CD4-positive, alpha-beta T cell (primary cell): ENCODE measurements at regions not wholly inside any gene's neighbourhood (a gene's known extent, or its start where the extent isn't known, plus 50 kb on each side); places are given as distances from the start of the nearest gene placed in this dataset.
"Not testable (repeated sequence)": the region's sequence is repeated elsewhere in the genome, so short reads cannot be mapped to it uniquely, and the experiment has no call there.

Source experiments
- ATAC-seq: fragments of 200-7000 bp; cut with Tn5 transposase; one replicate; pipeline ENCODE4 v1.10.0; 2022; ENCODE audit warnings: mild to moderate bottlenecking; ENCODE audit not compliant: poor library complexity
- CTCF ChIA-PET: fragments of 350-600 bp; sonication (Branson Sonifier 250); formaldehyde crosslinking; loops from one replicate; lab custom pipeline; 2021; ENCODE audit warnings: antibody characterized with exemption, inconsistent platforms; lab: Charles Lee
- POLR2A ChIA-PET: fragments of 350-600 bp; sonication (Branson Sonifier 250); formaldehyde crosslinking; loops from one replicate; lab custom pipeline; 2021; ENCODE audit warnings: antibody characterized with exemption, inconsistent platforms; lab: Charles Lee
- DNase-seq, 14 experiments: peaks; one replicate each; pipeline ENCODE4 v3.0.0-alpha.2; 2013 to 2020; ENCODE audit warnings: mixed read lengths in 2 of 14
- H3K27ac ChIP-seq, 2 donors: one replicate each; pipeline versions ENCODE4 v1.5.1 to v1.7.0; 2013; ENCODE audit warnings: low read length in 2 of 2, low read depth in 1 of 2, mild to moderate bottlenecking in 1 of 2
- H3K27me3 ChIP-seq, 2 experiments: 1 replicate in 1 of 2; 2 replicates in 1 of 2; pipeline versions ENCODE4 v1.6.1 to v1.7.0; 2013; ENCODE audit warnings: low read length in 2 of 2, control low read depth in 1 of 2, mild to moderate bottlenecking in 1 of 2, moderate library complexity in 1 of 2; ENCODE audit not compliant: insufficient read depth in 2 of 2, control insufficient read depth in 1 of 2
- H3K36me3 ChIP-seq: one replicate; pipeline ENCODE4 v1.6.1; 2013; ENCODE audit warnings: low read length, control low read depth; ENCODE audit not compliant: insufficient read depth
- H3K4me1 ChIP-seq: one replicate; pipeline ENCODE4 v1.6.1; 2013; ENCODE audit warnings: low read length, control low read depth; ENCODE audit not compliant: insufficient read depth
- H3K4me3 ChIP-seq: one replicate; pipeline ENCODE4 v1.5.1; 2013; ENCODE audit warnings: mild to moderate bottlenecking, low read length, moderate library complexity
- H3K9me3 ChIP-seq, 2 experiments: 1 replicate in 1 of 2; 2 replicates in 1 of 2; pipeline versions ENCODE4 v1.6.1 to v1.7.0; 2013; ENCODE audit warnings: low read length in 2 of 2, mild to moderate bottlenecking in 2 of 2, control low read depth in 1 of 2, moderate library complexity in 1 of 2; ENCODE audit not compliant: control insufficient read depth in 1 of 2, insufficient read depth in 1 of 2
- H3K27ac Mint-ChIP-seq: one replicate; pipeline ENCODE4 v1.8.0; 2020; ENCODE audit warnings: mixed read lengths
- H3K27me3 Mint-ChIP-seq: one replicate; pipeline ENCODE4 v1.8.0; 2021; ENCODE audit warnings: mixed read lengths
- H3K36me3 Mint-ChIP-seq: one replicate; pipeline ENCODE4 v1.8.0; 2021; ENCODE audit warnings: low read depth, mixed read lengths
- H3K4me1 Mint-ChIP-seq: one replicate; pipeline ENCODE4 v1.8.0; 2021; ENCODE audit warnings: low read depth, mixed read lengths
- H3K4me3 Mint-ChIP-seq: one replicate; pipeline ENCODE4 v1.8.0; 2020; ENCODE audit warnings: mild to moderate bottlenecking, mixed read lengths
- H3K9me3 Mint-ChIP-seq: one replicate; pipeline ENCODE4 v1.8.0; 2020; ENCODE audit warnings: mixed read lengths
- intact Hi-C, 2 experiments: fragments of 100-400 bp; cut with DNase I in 1 of 2; cut with micrococcal nuclease in 1 of 2; formaldehyde crosslinking; loops; one replicate each; pipeline versions ENCODE4 v1.15.1 to v1.9.0; 2023 to 2025; cut with DNase I, micrococcal nuclease

DNA sequence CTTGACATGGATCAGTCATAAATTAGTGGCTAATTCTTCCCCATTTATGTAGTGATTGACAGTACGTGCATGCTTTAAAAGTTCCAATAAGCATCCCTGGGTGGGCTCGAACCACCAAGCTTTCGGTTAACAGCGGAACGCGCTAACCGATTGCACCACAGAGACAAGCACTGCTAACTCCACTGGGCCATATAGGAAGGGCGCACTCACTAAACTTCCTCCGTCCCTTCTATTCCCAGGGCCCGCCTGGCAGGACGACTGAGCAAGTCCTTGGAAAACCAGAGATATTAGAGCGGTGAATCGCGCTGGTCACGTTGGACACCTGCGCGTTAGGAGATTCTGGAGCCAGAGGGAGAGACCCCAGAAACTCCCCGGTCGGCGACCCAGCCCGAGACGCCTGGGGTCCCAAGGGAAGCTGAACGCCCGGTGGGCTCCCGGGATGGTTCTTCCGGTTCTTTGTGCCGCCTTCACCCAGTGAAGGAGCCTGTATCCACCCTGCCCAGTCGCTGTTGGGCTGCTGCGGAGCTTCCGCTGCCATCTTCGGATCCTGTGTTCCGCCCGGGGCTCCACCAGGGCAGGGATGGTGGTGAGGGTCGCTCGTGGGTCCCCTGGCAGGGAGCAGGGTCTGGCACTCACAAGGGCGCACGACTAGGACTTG, 62.8 kb downstream of the PPIAL4C start:
- Mint-ChIP-seq H3K27ac (peak overlapping the region; percentile 93), H3K4me3 (peak overlapping the region; percentile 96), H3K4me1 (peaks cover 17% of the 10 kb centered on the region), H3K36me3 (peaks cover 11% of the 10 kb centered on the region)
- H3K4me3 ChIP-seq = peak overlapping the region; percentile 51
- H3K4me1 ChIP-seq, intact Hi-C loops, H3K27me3 Mint-ChIP-seq, CTCF ChIA-PET, H3K27ac ChIP-seq, POLR2A ChIA-PET, H3K36me3 ChIP-seq, H3K27me3 ChIP-seq, H3K9me3 ChIP-seq, H3K9me3 Mint-ChIP-seq: not testable (repeated sequence)
- peak; percentile 67 for ATAC-seq
- DNase-seq = peak in 4 of 14 experiments; percentile 12 to 17 (median 14)

DNA sequence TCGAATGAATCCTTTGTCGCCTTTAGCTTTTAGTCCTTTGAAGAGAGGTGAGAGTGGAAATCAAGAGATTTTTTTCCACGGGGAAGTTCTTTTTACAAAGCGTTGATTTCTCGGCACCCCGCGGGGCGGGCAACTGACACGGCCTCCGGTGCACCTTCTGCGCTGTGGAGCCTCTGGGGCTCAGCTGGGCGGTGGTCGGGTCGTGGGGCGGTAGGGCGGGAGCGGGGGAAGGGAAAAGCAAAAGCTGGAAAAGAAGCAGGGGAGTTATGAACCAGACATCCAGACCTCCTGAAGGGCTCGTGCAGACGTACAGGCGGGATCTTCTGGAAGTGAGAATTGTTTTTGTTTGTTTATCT, 63.3 kb downstream of the PPIAL4C start:
- ATAC-seq (peak; percentile 64), DNase-seq (peak in 7 of 14 experiments; percentile 15 to 41 (median 34))
- peak overlapping the region; percentile 51 for H3K4me3 ChIP-seq
- CTCF ChIA-PET, H3K9me3 Mint-ChIP-seq, H3K36me3 ChIP-seq, H3K27me3 ChIP-seq, POLR2A ChIA-PET, H3K27me3 Mint-ChIP-seq, intact Hi-C loops, H3K27ac ChIP-seq, H3K4me1 ChIP-seq, H3K9me3 ChIP-seq: not testable (repeated sequence)
- H3K4me3 Mint-ChIP-seq = peak overlapping the region; percentile 96
- peaks cover 11% of the 10 kb centered on the region for H3K36me3 Mint-ChIP-seq
- H3K4me1 Mint-ChIP-seq = peaks cover 15% of the 10 kb centered on the region
- peak overlapping the region; percentile 93 for H3K27ac Mint-ChIP-seq

DNA sequence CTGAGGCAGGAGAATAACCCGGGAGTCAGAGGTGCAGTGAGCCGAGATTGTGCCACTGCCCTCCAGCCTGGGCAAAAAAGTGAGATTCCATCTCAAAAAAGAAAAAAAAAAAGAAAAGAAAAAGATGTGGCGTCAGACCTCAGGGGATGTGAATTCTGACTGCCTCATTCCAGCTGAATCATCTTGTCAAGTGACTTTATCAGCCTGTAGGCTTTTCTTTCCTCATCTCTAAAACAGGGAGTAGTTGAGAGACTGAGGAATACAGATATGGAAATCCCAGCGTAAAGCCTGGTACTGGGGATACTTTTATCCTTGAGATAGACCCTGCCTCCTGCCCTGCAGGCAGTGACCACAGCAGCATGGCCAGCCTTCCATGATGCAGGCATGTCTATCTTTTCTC, 74.1 kb downstream of the PPIAL4C start:
- H3K36me3 Mint-ChIP-seq, POLR2A ChIA-PET, H3K9me3 ChIP-seq, H3K27me3 ChIP-seq, H3K27me3 Mint-ChIP-seq, H3K27ac Mint-ChIP-seq, CTCF ChIA-PET, H3K9me3 Mint-ChIP-seq, H3K4me3 ChIP-seq, H3K4me3 Mint-ChIP-seq, H3K4me1 Mint-ChIP-seq, H3K4me1 ChIP-seq, ATAC-seq, H3K27ac ChIP-seq, H3K36me3 ChIP-seq, intact Hi-C loops, DNase-seq: not testable (repeated sequence)

DNA sequence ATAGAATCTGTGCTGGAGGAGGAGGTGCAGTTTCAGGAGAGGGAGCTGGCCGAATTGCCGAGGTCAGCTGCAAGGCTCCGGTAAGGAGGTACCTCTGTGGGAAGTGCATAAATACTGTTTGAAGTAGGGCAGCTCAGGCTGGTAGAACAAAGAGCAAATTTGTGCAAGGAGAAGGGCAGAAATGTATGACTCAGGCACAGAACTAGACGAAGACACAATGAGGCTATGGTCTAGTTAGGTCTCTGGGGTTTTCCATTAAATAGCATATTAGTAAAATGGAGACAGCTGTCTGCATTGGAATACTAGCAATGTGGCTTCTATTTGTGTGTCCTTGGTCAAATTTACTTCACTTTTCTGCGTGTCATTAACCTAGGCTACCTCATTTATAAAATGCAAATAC, 74.5 kb downstream of the PPIAL4C start:
- H3K36me3 ChIP-seq, H3K9me3 Mint-ChIP-seq, H3K27ac ChIP-seq, H3K9me3 ChIP-seq, CTCF ChIA-PET, H3K4me3 Mint-ChIP-seq, H3K36me3 Mint-ChIP-seq, H3K4me1 Mint-ChIP-seq, DNase-seq, ATAC-seq, intact Hi-C loops, H3K27me3 ChIP-seq, H3K27ac Mint-ChIP-seq, H3K4me3 ChIP-seq, H3K4me1 ChIP-seq, H3K27me3 Mint-ChIP-seq, POLR2A ChIA-PET: not testable (repeated sequence)

DNA sequence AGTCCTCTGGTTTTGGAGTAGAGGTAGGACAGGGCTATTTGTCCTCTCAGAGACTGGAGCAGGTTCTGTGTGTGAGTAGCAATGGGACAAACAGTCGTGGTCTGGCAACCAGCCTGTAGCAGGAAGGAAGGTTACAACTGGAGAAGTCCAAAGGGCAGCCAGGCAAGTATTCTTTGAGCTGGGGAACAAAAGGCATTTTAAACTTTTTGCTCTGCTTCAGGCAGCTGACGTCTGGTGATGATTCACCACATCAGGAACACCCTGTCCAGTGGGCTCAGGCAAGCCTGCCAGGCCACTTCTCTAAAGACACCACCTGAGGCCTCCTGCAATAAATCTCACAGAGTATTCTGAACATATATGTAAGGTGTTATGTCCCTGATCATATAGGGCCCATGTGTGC, 81.0 kb downstream of the PPIAL4C start:
- CTCF ChIA-PET, intact Hi-C loops, DNase-seq, ATAC-seq, POLR2A ChIA-PET, H3K36me3 ChIP-seq, H3K9me3 ChIP-seq, H3K27ac ChIP-seq, H3K27me3 ChIP-seq, H3K27ac Mint-ChIP-seq, H3K4me3 Mint-ChIP-seq, H3K36me3 Mint-ChIP-seq, H3K9me3 Mint-ChIP-seq, H3K4me1 ChIP-seq, H3K4me3 ChIP-seq, H3K4me1 Mint-ChIP-seq, H3K27me3 Mint-ChIP-seq: not testable (repeated sequence)

DNA sequence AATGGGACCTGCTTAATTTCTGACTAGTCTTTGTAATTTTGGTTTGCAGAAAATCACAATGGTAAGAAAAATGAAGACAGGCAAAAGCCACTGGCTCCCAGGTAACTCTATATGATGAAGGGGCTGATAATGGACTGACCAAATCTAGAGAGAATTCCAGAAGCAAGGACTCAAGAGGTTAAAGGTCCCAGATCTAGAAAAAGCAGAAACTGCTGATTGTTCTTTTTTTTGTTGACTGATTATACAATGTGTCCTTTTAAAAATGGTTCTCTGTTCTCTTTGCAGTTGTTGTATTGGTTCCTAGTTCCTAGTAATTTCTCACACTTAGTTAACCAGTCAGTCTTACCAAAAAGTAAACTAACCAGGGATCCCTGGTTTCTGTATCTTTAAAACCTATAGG, 81.4 kb downstream of the PPIAL4C start:
- H3K27me3 Mint-ChIP-seq, H3K4me1 ChIP-seq, ATAC-seq, POLR2A ChIA-PET, CTCF ChIA-PET, H3K27ac Mint-ChIP-seq, H3K36me3 Mint-ChIP-seq, H3K4me3 Mint-ChIP-seq, H3K4me1 Mint-ChIP-seq, DNase-seq, H3K27me3 ChIP-seq, H3K4me3 ChIP-seq, H3K27ac ChIP-seq, H3K36me3 ChIP-seq, H3K9me3 ChIP-seq, H3K9me3 Mint-ChIP-seq, intact Hi-C loops: not testable (repeated sequence)

DNA sequence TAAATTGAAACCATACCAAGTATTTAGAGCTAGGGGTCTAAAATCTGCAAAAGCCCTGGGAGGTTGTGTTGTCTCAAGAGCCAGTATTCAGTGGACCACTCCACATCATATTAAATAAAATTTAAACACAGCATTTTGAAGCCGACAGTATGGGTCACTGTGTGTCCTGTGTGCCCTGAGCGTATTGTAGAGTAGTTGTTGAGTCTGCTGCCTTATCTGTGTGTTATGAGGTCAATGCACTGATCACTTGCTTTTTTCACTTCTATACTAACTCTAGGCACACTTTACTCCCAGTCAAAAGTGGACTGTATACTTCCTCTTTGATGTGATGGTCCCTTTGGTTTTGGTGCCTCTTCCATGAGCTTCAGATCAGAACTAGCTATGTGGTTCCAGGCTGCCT, 81.9 kb downstream of the PPIAL4C start:
- POLR2A ChIA-PET, H3K27me3 ChIP-seq, intact Hi-C loops, ATAC-seq, H3K4me1 ChIP-seq, H3K36me3 Mint-ChIP-seq, H3K27ac ChIP-seq, H3K9me3 ChIP-seq, H3K4me1 Mint-ChIP-seq, H3K27me3 Mint-ChIP-seq, H3K4me3 ChIP-seq, H3K36me3 ChIP-seq, H3K9me3 Mint-ChIP-seq, H3K27ac Mint-ChIP-seq, CTCF ChIA-PET, H3K4me3 Mint-ChIP-seq, DNase-seq: not testable (repeated sequence)
